ENCODE measurements at regions not wholly inside any gene's neighbourhood (a gene's known extent, or its start where the extent isn't known, plus 50 kb on each side); places are given as distances from the start of the nearest gene placed in this dataset.

- no peak for DNase-seq (ENCODE audit: extremely low read depth, insufficient read length)
- H3K4me3 ChIP-seq (replicated peaks; ENCODE audit: low read depth, low read length), result no peak overlapping the region
- H3K36me3 ChIP-seq (ENCODE audit: control insufficient read depth, insufficient read depth, low read length), result no peaks in the 10 kb centered on the region
- TF ChIP-seq CTCF (IDR thresholded peaks at IDR 0.05; ENCODE audit: insufficient read depth, low read length, poor library complexity, severe bottlenecking), result no peak
- no peaks in the 10 kb centered on the region for H3K27me3 ChIP-seq (replicated peaks; ENCODE audit: control insufficient read depth, insufficient read depth, low read length)
Observed at GRCh38 chr2:84217456-84217855, 241.6 kb downstream of the SUCLG1 start.

GRCh38 chr2:84214455-84214854 is 244.6 kb downstream of the SUCLG1 start:
- no peak for TF ChIP-seq CTCF (IDR thresholded peaks at IDR 0.05; ENCODE audit: insufficient read depth, low read length, poor library complexity, severe bottlenecking)
- H3K4me3 ChIP-seq (replicated peaks; ENCODE audit: low read depth, low read length), result no peak overlapping the region
- no peaks in the 10 kb centered on the region for H3K27me3 ChIP-seq (replicated peaks; ENCODE audit: control insufficient read depth, insufficient read depth, low read length)
- no peak for DNase-seq (ENCODE audit: extremely low read depth, insufficient read length)
- H3K36me3 ChIP-seq (ENCODE audit: control insufficient read depth, insufficient read depth, low read length), result no peaks in the 10 kb centered on the region

- Histone ChIP-seq H3K27me3 (replicated peaks; ENCODE audit: control insufficient read depth, insufficient read depth, low read length) (no peaks in the 10 kb centered on the region), H3K4me3 (replicated peaks; ENCODE audit: low read depth, low read length) (no peak overlapping the region), H3K36me3 (ENCODE audit: control insufficient read depth, insufficient read depth, low read length) (no peaks in the 10 kb centered on the region)
- no peak for TF ChIP-seq CTCF (IDR thresholded peaks at IDR 0.05; ENCODE audit: insufficient read depth, low read length, poor library complexity, severe bottlenecking)
- no peak for DNase-seq (ENCODE audit: extremely low read depth, insufficient read length)
Observed at GRCh38 chr2:84212611-84213314, 246.3 kb downstream of the SUCLG1 start.

GRCh38 chr2:84209941-84210340 is 249.1 kb downstream of the SUCLG1 start:
- no peak overlapping the region for H3K4me3 ChIP-seq (replicated peaks; ENCODE audit: low read depth, low read length)
- no peak for TF ChIP-seq CTCF (IDR thresholded peaks at IDR 0.05; ENCODE audit: insufficient read depth, low read length, poor library complexity, severe bottlenecking)
- no peaks in the 10 kb centered on the region for H3K27me3 ChIP-seq (replicated peaks; ENCODE audit: control insufficient read depth, insufficient read depth, low read length)
- no peaks in the 10 kb centered on the region for H3K36me3 ChIP-seq (ENCODE audit: control insufficient read depth, insufficient read depth, low read length)
- DNase-seq (ENCODE audit: extremely low read depth, insufficient read length), result no peak

GRCh38 chr2:84204995-84205394 is 254.1 kb downstream of the SUCLG1 start:
- Histone ChIP-seq H3K27me3 (replicated peaks; ENCODE audit: control insufficient read depth, insufficient read depth, low read length) (no peaks in the 10 kb centered on the region), H3K36me3 (ENCODE audit: control insufficient read depth, insufficient read depth, low read length) (no peaks in the 10 kb centered on the region), H3K4me3 (replicated peaks; ENCODE audit: low read depth, low read length) (no peak overlapping the region)
- no peak for DNase-seq (ENCODE audit: extremely low read depth, insufficient read length)
- no peak for TF ChIP-seq CTCF (IDR thresholded peaks at IDR 0.05; ENCODE audit: insufficient read depth, low read length, poor library complexity, severe bottlenecking)

- no peak overlapping the region for H3K4me3 ChIP-seq (replicated peaks; ENCODE audit: low read depth, low read length)
- H3K27me3 ChIP-seq (replicated peaks; ENCODE audit: control insufficient read depth, insufficient read depth, low read length), result no peaks in the 10 kb centered on the region
- H3K36me3 ChIP-seq (ENCODE audit: control insufficient read depth, insufficient read depth, low read length), result no peaks in the 10 kb centered on the region
- no peak for DNase-seq (ENCODE audit: extremely low read depth, insufficient read length)
- no peak for TF ChIP-seq CTCF (IDR thresholded peaks at IDR 0.05; ENCODE audit: insufficient read depth, low read length, poor library complexity, severe bottlenecking)
Observed at GRCh38 chr2:84202166-84202565, 256.9 kb downstream of the SUCLG1 start.
